Kidney epithelial cell (primary cell): ENCODE measurements at regions not wholly inside any gene's neighbourhood (a gene's known extent, or its start where the extent isn't known, plus 50 kb on each side); places are given as distances from the start of the nearest gene placed in this dataset.

Source experiments
- DNase-seq: peaks from one replicate; pipeline ENCODE4 v3.0.0-alpha.2; 2010; ENCODE audit warnings: low read depth
- H3K27me3 ChIP-seq: 2 replicates; pipeline ENCODE4 v1.6.0; 2011; ENCODE audit warnings: low read length; ENCODE audit not compliant: control insufficient read depth, insufficient read depth
- H3K36me3 ChIP-seq: 2 replicates; pipeline ENCODE4 v1.5.1; 2011; ENCODE audit warnings: low read length; ENCODE audit not compliant: control insufficient read depth, insufficient read depth
- H3K4me3 ChIP-seq: 2 replicates; pipeline ENCODE4 v1.5.1; 2011; ENCODE audit warnings: low read depth, mild to moderate bottlenecking, control low read depth, low read length
- TF ChIP-seq, protein P1 (sequence below): IDR thresholded peaks from 2 replicates; pipeline ENCODE4 v1.5.1; 2011; ENCODE audit warnings: mild to moderate bottlenecking, moderate library complexity, low read length, control low read depth, inconsistent platforms; ENCODE audit not compliant: insufficient read depth, poor library complexity, severe bottlenecking

DNA sequence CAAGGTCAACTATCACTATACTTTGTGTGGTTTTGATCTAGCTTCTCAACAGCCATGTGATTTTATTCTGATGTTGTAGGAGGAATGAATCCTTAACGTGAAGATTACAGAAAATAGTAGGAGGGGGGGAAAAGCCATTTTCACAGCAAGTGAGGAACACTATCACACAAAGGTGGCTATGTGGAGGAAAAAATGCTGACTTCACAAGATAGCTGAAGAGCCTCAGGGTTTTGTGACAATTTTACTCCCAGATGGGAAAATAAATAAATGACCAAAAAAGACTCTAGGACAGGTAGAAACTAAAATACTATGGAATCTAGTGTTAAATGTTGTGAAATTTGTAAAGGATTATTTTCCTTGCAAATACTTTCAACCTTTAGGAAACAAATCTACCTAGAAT lies 281.0 kb downstream of the ADRA2A start:
- TF ChIP-seq, protein P1, sequence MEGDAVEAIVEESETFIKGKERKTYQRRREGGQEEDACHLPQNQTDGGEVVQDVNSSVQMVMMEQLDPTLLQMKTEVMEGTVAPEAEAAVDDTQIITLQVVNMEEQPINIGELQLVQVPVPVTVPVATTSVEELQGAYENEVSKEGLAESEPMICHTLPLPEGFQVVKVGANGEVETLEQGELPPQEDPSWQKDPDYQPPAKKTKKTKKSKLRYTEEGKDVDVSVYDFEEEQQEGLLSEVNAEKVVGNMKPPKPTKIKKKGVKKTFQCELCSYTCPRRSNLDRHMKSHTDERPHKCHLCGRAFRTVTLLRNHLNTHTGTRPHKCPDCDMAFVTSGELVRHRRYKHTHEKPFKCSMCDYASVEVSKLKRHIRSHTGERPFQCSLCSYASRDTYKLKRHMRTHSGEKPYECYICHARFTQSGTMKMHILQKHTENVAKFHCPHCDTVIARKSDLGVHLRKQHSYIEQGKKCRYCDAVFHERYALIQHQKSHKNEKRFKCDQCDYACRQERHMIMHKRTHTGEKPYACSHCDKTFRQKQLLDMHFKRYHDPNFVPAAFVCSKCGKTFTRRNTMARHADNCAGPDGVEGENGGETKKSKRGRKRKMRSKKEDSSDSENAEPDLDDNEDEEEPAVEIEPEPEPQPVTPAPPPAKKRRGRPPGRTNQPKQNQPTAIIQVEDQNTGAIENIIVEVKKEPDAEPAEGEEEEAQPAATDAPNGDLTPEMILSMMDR, result no peak
- Histone ChIP-seq H3K36me3 (no peaks in the 10 kb centered on the region), H3K27me3 (no peaks in the 10 kb centered on the region), H3K4me3 (no peak overlapping the region)
- no peak for DNase-seq

DNA sequence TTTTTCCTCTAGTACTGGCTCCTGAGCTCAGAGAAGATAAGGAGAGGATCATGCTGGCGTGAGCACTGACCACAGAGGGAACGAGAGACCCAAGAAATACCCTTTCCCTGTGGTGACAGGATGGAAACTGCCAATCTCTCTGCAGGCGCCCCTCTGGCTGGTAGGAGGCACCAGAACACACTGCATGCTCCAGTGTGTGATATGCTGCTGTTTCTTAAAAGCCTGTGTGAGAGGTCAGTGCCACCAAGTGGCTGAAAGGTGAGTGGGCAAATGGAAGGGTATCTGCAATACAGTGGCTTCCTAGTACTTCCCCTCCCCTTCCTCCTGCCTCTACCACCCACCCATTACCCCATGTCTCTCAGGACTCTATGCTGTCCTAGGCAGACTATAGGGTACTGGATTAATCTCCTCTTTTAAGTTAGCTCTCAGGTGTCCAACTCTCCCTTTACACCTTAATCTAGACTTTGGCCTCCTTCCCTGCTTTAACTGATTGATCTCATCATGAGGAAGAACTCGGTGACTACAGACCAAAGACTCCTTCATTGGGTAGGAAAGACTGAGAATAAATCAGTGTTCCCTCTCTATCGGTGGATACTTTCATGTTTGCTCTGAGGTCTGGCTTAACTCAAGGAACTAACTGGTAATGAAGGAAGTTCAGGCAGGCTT lies 283.6 kb downstream of the ADRA2A start:
- Histone ChIP-seq H3K27me3 (no peaks in the 10 kb centered on the region), H3K4me3 (no peak overlapping the region)
- no peak for DNase-seq

GRCh38 chr10:111367531-111367930 lies 290.7 kb downstream of the ADRA2A start:
- no peak for DNase-seq
- no peaks in the 10 kb centered on the region for H3K36me3 ChIP-seq
- TF ChIP-seq, protein P1, result no peak
- no peak overlapping the region for H3K4me3 ChIP-seq
- no peaks in the 10 kb centered on the region for H3K27me3 ChIP-seq

More for the DNA sequence above, 283.6 kb downstream of the ADRA2A start:
- no peaks in the 10 kb centered on the region for H3K36me3 ChIP-seq
- TF ChIP-seq, protein P1, result peak; percentile 44

GRCh38 chr10:111370101-111370500 lies 293.3 kb downstream of the ADRA2A start:
- no peaks in the 10 kb centered on the region for H3K27me3 ChIP-seq
- DNase-seq, result no peak
- TF ChIP-seq, protein P1, result no peak
- no peaks in the 10 kb centered on the region for H3K36me3 ChIP-seq
- no peak overlapping the region for H3K4me3 ChIP-seq

DNA sequence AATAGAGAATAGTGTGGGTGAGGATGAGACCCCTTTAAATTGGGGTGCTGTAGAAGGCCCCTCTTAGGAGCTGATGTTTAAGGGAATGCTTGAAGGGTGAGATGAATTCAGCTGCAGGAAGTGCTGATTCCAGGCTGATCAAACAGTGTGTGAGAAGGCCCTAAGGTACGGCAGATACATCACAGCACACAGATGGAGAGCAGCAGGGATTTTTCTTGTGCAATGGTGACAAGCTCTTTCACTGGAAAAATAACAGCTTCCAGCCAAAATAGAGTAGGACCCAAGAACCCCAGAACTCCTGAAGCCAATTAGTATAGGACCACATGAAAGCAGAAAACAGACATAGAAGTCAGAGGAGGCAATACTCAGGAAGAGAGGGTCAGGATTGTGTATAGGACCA lies 296.9 kb downstream of the ADRA2A start:
- TF ChIP-seq, protein P1, result no peak
- no peak for DNase-seq
- no peaks in the 10 kb centered on the region for H3K36me3 ChIP-seq
- no peak overlapping the region for H3K4me3 ChIP-seq
- H3K27me3 ChIP-seq, result no peaks in the 10 kb centered on the region
